Umbilical cord (tissue), 1 donor: ENCODE measurements at regions not wholly inside any gene's neighbourhood (a gene's known extent, or its start where the extent isn't known, plus 50 kb on each side); places are given as distances from the start of the nearest gene placed in this dataset.

Source experiments
- DNase-seq: peaks from one replicate; pipeline ENCODE4 v3.0.0-alpha.2; 2015; ENCODE audit warnings: low spot score

- DNase-seq = no peak
These were observed 83.3 kb upstream of the TNR start for GRCh38 chr1:175826705-175827104.

GRCh38 chr1:175824079-175824478 is 80.7 kb upstream of the TNR start:
- no peak for DNase-seq

- DNase-seq = no peak
These were observed 80.0 kb upstream of the TNR start for GRCh38 chr1:175823406-175823805.

GRCh38 chr1:175822580-175822979 is 79.2 kb upstream of the TNR start:
- no peak for DNase-seq

- DNase-seq = no peak
These were observed 77.1 kb upstream of the TNR start for GRCh38 chr1:175820456-175821025.

GRCh38 chr1:175818929-175819328 is 75.5 kb upstream of the TNR start:
- DNase-seq = no peak

GRCh38 chr1:175817445-175817844 is 74.0 kb upstream of the TNR start:
- DNase-seq = no peak

- DNase-seq = no peak
These were observed 71.5 kb upstream of the TNR start for GRCh38 chr1:175814885-175815284.

- no peak for DNase-seq
These were observed 69.5 kb upstream of the TNR start for GRCh38 chr1:175812936-175813335.

- no peak for DNase-seq
These were observed 66.9 kb upstream of the TNR start for GRCh38 chr1:175810305-175810704.

- DNase-seq = no peak
These were observed 65.6 kb upstream of the TNR start for GRCh38 chr1:175808999-175809398.

GRCh38 chr1:175808573-175808972 is 65.2 kb upstream of the TNR start:
- no peak for DNase-seq

GRCh38 chr1:175804561-175804960 is 61.2 kb upstream of the TNR start:
- DNase-seq = no peak

GRCh38 chr1:175803413-175803812 is 60.0 kb upstream of the TNR start:
- DNase-seq = no peak

GRCh38 chr1:175802407-175803123 is 59.2 kb upstream of the TNR start:
- DNase-seq = no peak

GRCh38 chr1:175801979-175802378 is 58.6 kb upstream of the TNR start:
- no peak for DNase-seq

- no peak for DNase-seq
These were observed 54.2 kb upstream of the TNR start for GRCh38 chr1:175797576-175797975.

- DNase-seq = no peak
These were observed 51.2 kb upstream of the TNR start for GRCh38 chr1:175794586-175794985.

- DNase-seq = no peak
These were observed 50.2 kb upstream of the TNR start for GRCh38 chr1:175793617-175794016.
